ENCODE measurements at regions not wholly inside any gene's neighbourhood (a gene's known extent, or its start where the extent isn't known, plus 50 kb on each side); places are given as distances from the start of the nearest gene placed in this dataset.
"Not testable (repeated sequence)": the region's sequence is repeated elsewhere in the genome, so short reads cannot be mapped to it uniquely, and the experiment has no call there.

DNA sequence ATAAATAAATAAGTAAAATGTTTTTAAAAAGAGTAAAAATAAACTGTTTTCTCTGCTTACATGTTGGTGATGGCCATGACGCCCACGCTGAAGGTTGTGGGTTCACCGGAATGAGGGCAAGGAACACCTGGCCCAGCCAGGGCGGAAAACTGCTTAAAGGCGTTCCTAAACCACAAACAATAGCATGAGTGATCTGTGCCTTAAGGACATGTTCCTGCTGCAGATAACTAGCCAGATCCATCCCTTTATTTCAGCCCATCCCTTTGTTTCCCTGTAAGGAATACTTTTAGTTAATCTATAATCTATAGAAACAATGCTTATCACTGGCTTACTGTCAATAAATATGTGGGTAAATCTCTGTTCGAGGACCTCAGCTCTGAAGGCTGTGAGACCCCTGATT, 63.3 kb upstream of the CEP78 start:
- DNase-seq (ENCODE audit: low spot score), result not testable (repeated sequence)

DNA sequence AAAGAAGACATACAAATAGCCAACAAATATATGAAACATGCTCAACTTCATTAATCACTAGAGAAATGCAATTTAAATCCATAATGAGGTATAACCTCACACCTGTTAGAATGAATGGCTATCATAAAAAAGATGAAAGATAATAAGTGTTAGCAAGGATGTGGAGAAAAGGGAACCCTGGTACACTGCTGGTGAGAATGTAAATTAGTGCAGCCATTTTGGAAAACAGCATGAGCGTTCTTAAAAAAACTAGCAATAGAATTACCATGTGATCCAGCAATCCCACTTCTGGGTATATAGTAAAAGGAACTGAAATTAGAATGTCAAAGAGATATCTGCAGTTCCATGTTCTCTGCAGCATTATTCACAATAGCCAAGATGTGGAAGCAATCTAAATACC, 64.2 kb upstream of the CEP78 start:
- no peak for DNase-seq (ENCODE audit: low spot score)

DNA sequence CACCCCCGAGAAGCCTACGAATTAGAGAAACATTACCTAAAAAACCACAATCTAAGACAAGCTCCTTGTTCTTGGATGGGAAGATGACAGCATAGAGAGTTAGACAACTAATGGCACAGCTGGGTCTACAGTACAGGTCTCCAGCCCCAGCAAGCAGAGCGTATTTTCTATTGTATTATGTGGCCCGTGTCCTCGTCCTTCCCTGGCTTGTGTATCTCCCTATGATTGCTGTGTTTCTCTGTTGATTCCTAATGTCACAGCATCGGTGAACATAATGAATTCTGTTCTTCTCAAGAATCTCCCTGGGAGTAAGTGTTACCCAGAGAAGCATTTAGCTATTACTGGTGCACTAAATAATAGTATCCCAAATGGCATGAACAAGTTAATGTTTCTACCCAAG, 66.8 kb upstream of the CEP78 start:
- DNase-seq (ENCODE audit: low spot score), result no peak

DNA sequence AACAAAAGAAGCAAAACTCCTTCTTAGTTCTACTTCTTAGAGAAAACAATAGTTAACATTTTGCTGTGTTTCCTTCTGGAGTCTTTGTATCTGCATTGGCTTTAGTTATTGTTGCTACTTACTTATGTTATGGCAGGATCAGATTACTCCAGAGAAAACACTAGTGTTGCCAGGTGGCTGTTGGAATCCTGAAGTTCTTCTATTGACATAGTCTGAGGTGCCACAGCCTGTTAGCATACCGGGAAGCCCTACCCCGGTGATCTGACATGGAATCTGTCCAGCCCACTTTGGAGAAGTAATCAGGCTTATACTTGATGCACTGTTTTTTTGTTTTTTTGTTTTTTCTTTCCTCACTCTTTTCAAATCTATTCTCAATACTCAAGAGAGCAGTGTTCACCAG, 68.5 kb upstream of the CEP78 start:
- no peak for DNase-seq (ENCODE audit: low spot score)

DNA sequence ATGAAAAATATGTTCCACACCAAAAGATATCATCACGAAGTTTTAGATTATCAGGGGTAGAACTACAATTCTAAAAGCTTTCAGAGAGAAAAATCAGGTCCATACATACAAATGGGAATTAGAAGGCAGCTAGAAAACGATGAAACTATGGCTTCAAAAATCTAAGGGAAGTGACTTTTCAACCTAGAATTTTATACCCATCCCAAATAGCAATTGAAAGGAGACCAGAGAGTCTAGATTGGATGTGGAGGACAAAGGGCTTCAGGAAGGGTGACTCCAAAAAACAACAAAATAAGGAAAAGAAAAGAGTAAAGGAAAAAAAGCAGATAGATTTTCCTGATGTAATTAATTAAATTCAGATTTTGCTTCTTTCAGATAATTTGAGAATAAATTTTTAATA, 72.0 kb upstream of the CEP78 start:
- no peak for DNase-seq (ENCODE audit: low spot score)

DNA sequence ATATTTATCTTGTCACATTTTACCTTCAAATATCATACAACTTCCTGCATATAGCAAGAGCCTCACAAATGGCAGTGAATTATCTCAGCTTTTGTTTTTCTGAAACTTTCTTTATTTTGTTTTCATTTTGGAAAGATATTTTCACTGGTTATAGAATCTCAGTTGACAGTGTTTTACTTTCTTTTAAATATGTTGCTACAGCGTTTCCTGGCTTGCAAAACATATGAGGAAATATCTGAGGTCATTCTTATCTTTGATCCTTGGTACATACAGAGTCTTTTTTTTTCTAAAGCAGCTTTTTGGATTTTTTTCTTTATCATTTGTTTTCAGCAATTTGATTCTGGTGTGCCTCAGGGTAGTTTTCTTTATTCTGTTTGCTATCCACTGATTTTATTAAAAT, 77.6 kb upstream of the CEP78 start:
- no peak for DNase-seq (ENCODE audit: low spot score)

DNA sequence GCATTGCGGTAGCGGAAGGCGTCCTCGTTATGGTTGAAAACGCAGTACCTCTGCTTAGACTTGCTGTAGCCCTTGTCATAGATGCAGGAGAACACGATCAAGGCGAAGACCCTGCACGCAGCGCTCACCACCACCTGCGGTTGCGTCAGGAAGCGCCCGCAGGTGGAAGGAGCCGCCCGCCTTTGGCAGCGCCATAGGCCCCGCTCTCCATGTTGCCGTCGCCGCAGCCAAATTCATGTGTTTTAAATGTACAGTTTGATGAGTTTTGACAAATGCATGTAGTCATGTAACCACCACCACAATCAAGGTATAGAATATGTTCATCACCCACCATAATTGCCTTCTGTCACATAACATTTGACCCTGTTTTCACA, 84.9 kb upstream of the CEP78 start:
- DNase-seq (ENCODE audit: low spot score), result no peak

DNA sequence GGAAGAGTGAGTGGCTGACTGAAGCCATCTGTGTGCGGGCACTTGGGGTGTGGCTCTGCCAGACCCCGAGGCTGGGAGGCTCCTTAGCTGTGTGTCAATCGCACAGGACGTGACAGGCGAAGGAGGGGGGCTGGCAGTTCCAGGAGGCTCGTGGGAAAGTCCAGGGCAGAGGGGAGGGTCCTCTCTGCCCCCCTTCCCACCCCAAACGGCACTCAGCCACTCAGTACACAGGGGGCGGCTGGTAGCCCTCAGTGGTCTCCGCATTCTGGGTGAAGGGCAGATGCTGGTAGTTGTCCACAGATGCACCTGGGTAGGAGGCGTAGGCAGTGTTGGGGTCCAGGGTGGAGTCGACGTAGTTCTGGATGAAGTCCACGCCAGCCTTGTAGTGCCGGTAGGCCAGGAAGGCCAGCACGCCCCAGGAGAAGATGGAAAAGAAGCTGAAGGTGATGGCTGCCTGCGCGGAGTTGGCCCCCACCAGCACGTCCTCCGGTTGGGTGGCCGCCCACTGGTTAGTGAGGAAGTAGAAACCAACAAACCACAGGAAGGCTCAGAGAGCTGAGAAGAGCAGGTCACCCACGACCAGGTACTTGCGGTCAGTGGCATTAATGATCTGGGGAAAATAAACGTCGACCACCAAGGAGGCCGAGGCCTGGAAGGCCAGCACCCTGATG, 85.4 kb upstream of the CEP78 start:
- DNase-seq (ENCODE audit: low spot score), result no peak

DNA sequence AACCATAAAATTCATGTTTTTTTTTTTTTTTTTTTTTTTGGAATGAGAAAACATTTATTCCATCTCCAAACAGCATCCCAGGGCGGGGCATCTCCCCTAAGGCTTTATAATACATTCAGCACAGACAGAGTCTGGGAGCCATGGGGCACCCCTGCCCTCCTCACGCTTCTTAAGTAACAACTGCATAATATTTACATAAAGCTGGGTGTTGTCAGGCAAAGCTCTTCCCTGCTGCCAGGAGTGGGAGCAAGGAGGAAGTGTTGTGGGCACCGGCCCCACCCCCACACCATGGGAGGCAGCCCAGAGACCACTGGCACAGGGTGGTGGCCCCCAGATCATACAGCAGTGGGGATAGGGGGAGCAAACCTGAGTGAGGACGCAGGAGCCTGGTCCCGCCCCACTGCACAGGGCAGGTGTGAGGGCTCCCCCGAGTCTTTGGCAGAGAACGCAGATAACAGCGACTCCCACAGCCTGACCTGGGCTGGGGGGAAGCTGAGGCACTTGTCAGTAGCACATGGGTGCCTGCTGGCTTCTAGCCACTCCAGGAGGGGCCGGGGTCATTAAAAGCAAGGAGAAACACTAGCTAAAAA, 86.1 kb upstream of the CEP78 start:
- DNase-seq (ENCODE audit: low spot score), result no peak

DNA sequence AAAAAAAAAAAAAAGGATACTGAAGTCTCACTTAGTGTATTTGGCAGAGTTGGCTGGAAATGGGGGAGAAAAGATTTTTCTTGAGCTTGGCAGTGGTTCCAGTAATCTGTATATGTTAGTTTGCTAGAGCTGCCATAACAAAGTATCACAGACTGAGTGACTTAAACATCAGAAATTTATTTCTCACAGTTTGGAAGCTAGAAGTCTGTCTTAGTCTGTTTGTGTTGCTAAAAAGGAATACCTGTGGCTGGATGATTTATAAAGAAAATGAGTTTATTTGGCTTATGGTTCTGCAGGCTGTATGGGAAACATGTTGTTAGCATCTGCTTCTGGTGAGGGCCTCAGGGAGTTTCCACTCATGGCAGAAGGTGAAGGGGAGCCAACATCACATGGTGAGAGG, 89.6 kb upstream of the CEP78 start:
- DNase-seq (ENCODE audit: low spot score), result no peak

DNA sequence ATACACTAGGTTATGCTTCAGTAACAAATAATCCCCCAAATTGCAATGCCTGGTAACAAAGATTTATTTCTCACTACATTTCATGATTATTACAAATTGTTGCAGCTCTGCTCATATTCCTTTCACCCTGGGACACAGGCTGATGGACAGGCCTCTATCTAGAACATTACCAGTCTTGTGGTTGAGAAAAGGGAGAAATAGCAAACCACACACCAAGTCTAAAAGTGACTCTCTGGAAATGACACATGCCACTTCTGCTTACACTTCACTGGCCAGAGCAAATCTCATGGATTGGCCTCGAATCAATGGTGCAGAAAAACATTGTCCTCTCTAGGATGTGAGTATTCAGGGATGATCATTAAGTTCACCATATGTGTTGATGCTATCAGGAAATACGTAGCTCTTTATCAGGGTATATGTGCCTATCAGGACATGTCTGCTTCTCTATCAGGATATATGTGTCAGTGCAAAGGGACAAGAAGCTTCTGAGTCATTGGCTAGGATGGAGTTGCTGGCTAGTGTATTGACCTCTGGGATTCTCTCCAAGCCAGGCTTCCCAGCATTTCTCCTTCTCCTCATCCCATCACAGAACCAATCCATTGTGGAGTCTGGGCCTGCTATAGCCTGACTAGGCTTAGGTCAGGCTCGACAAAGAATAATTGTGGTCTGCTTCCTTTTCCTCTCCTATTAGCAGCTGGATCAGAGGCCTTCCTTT, 91.1 kb upstream of the CEP78 start:
- peak; percentile 68 for DNase-seq (ENCODE audit: low spot score)

DNA sequence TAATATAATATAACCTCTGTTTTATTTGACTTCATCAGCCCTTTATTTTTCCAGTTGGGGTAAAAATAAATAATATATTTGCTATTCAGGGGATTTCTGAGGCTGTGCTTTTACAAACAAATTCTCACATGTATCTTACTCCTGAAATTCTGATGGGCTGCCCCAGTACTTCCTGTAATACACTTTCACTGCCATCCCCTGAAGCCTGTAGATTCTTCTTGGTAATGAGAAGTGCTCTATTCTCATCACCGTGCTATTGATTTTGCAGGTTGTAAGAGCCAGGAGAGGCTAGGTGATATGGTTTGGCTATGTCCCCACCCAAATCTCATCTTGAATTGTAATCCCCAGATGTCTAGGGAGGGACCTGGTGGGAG, 91.9 kb upstream of the CEP78 start:
- DNase-seq (ENCODE audit: low spot score), result no peak

DNA sequence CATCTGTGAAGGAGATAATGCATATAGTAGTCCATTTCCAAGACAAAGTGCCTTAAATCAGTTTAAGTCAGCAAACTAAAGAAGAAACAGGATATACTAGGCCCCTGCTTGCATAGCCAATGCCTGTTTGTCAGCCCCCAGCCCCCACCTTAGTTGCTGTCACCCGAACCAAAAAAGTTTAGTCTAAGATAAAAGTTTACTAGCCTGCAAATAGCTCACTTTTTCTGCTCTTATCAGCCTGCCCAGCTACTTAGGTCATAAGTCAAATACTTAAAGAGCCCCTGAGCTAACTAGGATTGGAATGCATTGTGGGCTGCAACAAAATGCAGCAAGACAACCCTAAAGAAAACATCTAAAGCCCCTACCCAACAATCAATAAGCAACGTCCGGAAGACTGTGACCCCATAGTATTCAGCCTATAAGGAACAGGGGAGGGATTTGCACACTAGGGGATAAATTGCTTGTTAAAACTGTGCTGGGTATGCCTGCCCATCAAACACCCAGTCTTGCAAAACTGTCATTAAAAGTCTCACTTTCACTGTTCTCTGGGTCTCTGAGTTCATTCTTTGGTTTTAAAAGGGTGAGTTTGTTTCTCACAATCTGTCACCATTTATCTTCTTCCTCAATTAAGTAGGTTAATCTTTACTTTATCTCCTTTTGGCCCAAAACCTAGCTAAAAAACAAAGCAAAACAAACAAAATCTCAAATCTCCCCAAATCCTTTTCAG, 92.4 kb upstream of the CEP78 start:
- no peak for DNase-seq (ENCODE audit: low spot score)

DNA sequence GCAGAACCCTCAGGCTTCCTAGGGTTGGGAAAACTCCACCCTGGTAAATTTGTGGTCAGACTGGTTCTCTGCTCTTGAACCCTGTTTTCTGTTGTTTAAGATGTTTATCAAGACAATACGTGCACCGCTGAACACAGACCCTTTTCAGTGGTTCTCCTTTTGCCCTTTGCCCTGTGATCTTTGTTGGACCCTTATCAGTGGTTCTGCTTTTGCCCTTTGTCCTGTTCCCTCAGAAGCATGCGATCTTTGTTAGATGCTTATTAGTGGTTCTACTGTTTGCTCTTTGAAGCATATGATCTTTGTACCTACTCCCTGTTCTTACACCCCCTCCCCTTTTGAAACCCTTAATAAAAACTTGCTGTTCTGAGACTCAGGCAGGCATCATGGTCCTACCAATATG, 93.6 kb upstream of the CEP78 start:
- not testable (repeated sequence) for DNase-seq (ENCODE audit: low spot score)

DNA sequence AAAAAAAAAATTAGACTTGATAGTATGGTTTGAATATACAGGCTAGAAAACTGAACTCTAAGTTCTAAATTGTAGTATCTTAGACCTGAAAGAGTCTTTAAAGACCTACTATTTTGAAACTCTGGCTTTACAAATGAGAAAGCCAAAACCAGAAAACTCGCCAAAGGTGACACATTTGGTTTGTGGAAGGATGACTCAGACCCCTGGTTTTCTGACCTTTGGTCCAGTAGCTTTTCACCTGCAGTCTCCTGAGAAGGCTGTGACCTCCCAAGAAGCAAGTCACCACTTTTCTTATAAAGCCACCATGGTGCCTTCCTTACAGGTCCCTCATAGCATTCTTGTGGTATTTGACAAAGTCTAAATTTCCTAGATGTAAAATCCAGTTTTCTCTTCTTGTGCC, 102.1 kb upstream of the CEP78 start:
- DNase-seq (ENCODE audit: low spot score), result no peak

DNA sequence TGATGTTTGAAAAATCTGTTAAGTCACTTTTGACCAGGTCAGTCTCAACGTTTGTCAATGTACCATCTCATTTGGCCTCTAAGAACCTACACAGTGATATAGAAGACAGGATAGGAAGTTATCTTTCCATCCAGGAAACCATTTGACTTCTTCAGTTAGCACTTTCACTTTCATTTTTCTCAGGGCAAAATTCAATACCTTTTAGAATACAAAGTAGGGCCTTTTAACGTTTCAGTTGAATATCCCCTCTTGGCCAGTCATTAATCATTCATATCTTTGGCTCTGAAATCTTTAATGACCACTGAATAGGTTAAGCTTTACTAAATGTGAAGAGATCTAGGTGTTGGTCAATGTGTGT, 101.1 kb upstream of the GNAQ start:
- peak; percentile 46 for DNase-seq (ENCODE audit: low spot score)

DNA sequence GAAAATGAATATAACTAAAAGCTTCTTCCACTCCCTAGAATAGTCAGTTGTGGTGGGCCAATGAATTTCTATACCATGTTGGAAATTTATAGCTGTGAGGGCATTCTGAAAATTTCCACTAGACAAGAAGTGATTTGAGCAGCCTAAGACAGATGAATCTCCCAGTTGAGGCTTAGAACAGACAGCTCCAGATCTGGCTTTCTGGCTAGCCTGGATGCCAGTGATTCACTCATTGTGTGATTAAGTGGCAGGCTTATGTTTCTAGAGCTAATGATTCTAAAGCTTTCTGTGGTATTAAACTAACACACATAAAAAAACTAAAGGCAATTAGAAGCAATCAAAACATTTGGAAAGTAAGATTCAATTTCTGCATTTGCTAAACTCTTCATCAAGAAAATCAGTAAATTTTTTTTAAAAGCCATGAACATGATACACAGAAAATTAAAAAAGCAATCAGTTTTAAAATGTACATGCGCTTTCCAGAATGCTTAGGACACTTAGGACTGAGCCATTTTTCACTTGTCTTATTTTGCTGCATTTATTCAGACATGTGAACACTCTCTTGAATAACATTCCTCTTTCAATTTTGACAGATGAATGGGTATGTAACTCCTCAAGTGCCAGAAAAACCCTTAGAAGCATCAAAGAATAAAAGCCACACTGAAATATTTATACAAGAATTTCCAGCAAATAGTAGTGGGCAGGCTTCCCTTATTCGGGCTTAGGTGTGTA, 100.5 kb upstream of the GNAQ start:
- DNase-seq (ENCODE audit: low spot score), result peak; percentile 76

DNA sequence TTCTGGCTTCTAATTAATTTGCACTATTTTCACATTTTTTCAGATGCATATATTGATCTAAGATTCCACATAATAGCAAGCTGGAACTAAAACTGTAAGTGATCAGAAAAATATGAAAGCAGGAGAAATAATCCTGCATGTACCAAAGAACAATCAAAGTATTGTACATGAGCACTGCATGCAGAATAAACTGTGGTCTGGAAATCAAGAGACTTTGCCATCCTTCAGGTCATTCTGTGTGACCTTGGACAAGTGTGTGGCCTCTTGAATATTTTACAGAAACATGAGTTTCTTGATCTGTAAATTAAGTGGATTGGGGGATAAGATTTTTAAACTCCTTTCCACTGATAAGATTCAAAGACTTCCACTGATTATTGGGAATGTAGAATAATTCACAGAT, 99.2 kb upstream of the GNAQ start:
- peak; percentile 50 for DNase-seq (ENCODE audit: low spot score)

DNA sequence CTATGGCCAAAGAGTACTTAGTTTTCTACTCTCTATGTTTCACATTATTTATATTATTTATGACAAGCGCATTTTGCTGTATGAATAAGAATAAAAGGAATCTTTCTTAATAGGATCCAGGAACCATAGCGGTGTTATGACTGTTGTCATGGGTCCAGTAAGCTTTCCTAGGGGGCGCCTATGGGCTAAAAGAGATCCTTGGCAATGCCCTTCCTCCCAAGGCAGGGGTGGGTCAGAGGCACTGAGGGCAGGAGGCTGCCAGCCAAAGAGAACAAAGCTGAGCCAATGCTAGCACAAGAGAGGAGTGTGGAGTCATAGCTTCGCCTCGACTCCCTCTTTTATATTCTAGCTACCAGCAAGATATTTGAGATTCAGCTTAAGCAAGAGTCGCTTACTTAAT, 98.4 kb upstream of the GNAQ start:
- peak; percentile 96 for DNase-seq (ENCODE audit: low spot score)

DNA sequence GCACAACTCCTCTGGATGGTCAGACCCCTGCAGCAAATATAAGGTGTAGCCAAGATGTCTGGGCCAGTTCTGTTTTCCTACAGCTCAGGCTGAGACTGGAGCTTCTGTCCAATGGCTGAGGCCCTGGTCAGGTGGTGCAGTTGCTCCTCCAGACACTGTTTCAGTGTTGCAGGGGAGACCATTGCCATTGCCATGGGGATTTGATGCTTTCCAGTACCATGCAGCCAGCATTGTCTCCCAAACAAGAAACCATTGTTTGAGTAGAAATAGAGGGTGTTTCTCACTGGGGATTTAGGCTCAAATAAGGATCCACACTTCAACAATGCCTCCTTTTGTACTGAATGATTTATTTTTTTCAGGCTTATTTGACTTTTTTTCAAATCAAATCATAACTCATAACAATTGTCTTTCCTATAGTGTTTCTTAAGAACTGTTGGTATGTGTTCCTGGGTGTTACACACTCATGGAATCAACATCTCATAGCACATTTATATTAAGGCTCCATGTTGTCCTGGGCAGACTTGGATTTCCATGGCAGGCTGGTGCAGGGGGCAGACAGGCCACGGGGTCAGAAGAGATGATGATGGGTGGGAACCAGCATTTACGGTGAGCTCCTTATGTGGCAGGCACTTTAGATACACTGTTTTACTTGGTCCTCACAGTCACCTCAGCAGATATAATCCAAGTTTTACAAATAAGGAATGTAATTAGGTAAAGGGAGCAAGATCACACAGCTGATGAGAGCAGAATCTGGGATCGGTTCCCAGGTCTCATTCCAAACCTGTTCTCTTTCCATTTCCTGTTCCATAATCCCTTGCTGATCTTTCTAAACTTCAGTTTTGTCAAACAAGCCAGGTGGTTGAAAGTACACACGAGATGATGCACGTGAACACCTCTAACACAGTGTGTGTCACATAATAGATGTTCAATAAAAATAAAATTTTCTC, 95.9 kb upstream of the GNAQ start:
- peak; percentile 99 for DNase-seq (ENCODE audit: low spot score)

DNA sequence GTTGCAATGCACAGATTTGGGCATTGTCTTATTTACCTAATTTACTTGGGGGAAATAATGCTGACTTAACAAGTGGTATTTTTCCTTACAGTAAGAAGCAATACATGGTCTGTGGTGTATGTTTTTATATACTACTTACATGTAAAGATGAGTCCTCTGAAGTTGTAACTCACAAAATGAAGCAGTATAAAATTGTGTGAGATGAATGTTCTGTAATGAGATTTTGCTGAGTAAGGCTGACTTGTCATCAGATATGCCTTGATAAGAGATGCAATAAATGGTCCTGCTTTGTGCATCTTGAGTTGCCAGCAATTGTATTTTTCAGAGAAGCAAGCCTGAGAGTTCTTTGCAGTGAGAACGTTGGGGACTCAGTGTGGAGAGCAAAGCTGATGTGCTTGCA, 92.2 kb upstream of the GNAQ start:
- no peak for DNase-seq (ENCODE audit: low spot score)
